Omental fat pad (tissue), 3 donors: ENCODE measurements at regions not wholly inside any gene's neighbourhood (a gene's known extent, or its start where the extent isn't known, plus 50 kb on each side); places are given as distances from the start of the nearest gene placed in this dataset.

Experiments used
- ATAC-seq: fragments of 150-250 bp; one replicate; pipeline ENCODE4 v1.9.1; 2016; ENCODE audit warnings: mild to moderate bottlenecking, moderate library complexity; ENCODE audit not compliant: low FRiP score
- DNase-seq: peaks from one replicate; pipeline ENCODE4 v3.0.0-alpha.2; 2019; ENCODE audit warnings: low spot score
- TF ChIP-seq, protein P1 (sequence below), 3 donors: fragments of 450-650 bp; IDR thresholded peaks; one replicate each; pipeline ENCODE4 v1.5.1; 2016 to 2017; ENCODE audit warnings: antibody characterized with exemption in 3 of 3, mild to moderate bottlenecking in 3 of 3, moderate library complexity in 2 of 3

DNA sequence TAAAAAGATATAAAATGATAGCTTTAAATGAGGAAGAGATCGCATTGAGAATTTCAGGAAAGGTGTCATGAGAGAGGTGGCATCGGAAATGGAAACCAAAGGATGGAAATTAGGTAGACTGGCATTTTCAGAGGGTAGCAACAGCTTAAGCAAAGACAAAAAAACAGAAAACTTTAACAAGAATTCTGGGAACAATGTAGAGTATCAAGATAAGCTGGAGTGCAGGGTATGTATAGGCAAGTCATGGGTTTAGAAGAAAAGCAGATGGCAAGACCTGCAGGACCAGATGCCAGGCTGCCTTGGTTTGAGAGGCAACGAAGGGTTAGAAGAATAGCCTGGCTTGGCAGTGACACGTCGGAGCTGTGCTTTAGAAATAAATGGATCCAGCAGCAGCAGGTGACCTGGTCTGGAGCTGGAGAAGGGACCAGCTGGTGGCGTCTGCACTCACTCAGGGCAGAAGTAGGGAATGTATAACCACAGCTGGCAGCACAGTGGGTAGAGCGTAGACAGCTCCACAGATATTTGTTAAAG lies 149.4 kb upstream of the TIAM1 start:
- ATAC-seq (no peak), DNase-seq (no peak)
- TF ChIP-seq, protein P1, sequence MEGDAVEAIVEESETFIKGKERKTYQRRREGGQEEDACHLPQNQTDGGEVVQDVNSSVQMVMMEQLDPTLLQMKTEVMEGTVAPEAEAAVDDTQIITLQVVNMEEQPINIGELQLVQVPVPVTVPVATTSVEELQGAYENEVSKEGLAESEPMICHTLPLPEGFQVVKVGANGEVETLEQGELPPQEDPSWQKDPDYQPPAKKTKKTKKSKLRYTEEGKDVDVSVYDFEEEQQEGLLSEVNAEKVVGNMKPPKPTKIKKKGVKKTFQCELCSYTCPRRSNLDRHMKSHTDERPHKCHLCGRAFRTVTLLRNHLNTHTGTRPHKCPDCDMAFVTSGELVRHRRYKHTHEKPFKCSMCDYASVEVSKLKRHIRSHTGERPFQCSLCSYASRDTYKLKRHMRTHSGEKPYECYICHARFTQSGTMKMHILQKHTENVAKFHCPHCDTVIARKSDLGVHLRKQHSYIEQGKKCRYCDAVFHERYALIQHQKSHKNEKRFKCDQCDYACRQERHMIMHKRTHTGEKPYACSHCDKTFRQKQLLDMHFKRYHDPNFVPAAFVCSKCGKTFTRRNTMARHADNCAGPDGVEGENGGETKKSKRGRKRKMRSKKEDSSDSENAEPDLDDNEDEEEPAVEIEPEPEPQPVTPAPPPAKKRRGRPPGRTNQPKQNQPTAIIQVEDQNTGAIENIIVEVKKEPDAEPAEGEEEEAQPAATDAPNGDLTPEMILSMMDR (IDR thresholded peaks at IDR 0.05), result no peak

DNA sequence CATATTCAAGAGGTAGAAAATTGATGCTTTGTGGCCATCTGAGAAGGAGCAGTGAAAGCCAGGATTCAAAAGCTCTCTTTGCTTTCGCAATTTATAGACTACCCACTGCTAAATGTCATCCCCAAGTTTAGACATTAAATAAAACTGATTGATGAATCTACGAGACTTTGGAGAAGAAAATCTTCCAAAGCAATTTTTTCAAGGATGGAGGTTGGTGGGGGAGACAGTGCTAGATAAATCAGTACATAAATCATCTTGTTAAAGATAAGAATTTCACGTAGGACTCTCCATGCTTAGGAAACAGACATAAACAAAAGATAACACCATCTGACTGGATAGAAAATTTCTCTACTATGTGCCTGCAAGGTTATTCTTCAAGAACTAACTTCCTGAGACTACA lies 147.6 kb upstream of the TIAM1 start:
- TF ChIP-seq, protein P1 (IDR thresholded peaks at IDR 0.05), result no peak
- peak; percentile 44 for ATAC-seq
- no peak for DNase-seq

DNA sequence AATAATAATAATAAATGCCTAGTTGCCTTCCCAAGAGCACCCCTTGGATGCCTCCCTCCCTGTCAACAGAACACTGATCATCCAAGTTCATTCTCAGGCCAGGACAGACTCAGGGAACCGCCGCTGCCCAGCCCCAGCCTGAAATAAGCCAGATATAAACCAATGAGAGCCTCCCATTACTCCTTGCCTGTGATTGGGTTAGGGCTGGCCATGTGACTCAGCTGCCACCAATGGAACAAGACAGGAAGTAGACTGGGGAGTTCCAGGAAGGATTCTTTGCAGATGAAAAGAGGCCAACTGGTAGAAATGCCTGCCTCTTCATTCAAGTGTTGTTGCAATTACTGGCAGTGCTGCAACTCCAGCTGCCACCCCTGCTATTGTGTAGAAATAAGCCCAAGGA lies 146.4 kb upstream of the TIAM1 start:
- TF ChIP-seq, protein P1 (IDR thresholded peaks at IDR 0.05), result no peak
- no peak for DNase-seq
- no peak for ATAC-seq

DNA sequence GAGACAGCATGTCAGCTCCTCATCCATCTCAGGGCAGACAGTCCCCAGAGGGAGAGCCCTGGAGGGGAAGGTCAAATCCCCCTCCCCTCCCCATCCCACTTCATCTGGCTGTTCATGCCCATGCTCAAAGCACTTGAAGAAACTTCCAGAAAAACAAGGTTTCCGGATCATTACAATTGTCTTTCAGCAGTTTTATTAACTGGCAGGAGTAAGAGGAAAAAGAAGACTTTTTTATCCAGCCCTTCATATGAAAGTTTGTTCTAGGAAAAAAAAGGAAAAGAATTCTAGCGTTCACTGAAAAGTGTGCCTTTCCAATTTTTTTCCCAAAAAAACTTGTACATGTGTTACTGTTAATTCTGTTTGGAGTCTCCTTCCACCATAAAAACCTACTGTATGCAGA lies 145.7 kb upstream of the TIAM1 start:
- TF ChIP-seq, protein P1 (IDR thresholded peaks at IDR 0.05), result no peak
- DNase-seq (no peak), ATAC-seq (no peak)

DNA sequence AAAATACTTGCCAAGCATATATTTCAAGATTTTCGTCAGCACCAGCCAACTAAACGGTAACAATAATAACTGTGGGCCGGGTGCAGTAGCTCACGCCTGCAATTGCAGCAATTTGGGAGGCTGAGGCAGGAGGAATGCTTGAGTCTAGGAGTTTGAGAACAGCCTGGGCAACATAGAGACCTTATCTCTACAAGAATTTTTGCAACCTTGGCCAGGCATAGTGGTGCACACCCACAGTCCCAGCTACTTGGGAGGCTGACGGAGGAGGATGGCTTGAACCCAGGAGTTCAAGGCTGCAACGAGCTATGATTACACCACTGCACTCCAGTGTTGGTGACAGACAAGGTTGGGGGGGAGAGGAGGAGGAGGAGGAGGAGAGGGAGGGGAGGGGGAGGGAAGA lies 145.0 kb upstream of the TIAM1 start:
- DNase-seq, result no peak
- ATAC-seq, result no peak
- TF ChIP-seq, protein P1 (IDR thresholded peaks at IDR 0.05), result no peak

DNA sequence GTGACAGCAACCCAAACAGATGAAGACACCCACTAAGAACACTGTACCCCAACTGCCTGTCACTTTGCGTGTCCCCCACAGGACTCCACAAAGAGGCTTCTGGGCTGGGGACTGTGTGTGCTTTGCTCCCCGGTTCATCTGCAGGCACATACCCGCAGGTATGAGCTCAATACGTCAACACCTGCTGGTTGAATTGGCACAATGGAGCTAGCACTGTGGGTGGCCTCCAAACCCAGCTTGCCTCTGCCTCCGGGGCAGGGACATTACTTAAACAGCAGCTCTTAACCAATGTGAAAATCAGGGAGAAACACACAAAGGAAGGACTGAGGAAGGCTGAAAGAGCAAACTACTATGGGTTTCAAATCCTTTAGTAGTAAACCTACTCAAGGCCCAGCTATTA lies 140.2 kb upstream of the TIAM1 start:
- TF ChIP-seq, protein P1 (IDR thresholded peaks at IDR 0.05), result no peak
- DNase-seq (no peak), ATAC-seq (no peak)

DNA sequence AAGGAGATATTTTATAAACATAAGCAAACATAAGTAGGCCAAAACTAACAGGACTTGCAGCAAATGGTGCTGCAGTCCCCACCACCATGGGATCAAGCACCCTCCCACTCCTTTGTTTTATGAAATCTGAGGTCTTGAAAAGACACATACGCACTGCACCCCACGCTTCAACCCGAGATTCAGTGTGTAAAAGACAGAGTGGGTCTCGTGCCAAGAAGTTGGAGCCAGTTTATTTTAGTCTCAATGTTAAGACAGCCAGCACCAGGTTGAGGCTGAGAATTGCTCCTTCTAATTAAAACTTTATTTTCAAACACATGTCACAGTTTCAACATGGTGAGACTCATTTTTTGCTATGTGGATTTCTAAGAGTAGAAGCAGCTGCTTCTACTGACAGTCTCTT lies 139.1 kb upstream of the TIAM1 start:
- ATAC-seq (no peak), DNase-seq (no peak)
- TF ChIP-seq, protein P1 (IDR thresholded peaks at IDR 0.05), result no peak
